ENCODE measurements at regions not wholly inside any gene's neighbourhood (a gene's known extent, or its start where the extent isn't known, plus 50 kb on each side); places are given as distances from the start of the nearest gene placed in this dataset.

DNA sequence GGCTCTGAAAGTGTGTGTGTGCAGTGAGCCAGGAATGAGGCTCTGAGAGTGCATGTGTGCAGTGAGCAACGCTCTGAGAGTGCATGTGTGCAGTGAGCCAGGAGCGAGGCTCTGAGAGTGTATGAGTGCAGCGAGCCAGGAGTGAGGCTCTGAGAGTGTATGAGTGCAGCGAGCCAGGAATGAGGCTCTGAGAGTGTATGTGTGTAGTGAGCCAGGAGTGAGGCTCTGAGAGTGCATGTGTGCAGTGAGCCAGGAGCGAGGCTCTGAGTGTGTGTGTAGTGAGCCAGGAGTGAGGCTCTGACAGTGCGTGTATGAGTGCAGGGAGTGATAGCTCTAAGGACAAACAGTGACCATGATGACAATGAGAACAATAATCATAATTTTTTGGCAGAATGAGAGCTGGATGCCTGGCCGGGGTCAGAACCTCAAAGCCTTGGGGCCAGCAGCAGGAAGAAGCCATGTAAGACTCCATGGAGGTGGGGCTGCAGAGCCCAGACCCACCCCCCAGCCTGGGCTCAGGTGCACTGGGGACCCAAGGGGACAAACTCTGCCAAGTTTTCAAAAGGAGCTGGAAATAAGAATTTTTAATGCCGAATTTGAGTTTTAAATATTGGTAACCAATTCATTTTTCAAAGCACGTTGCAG is 85.7 kb upstream of the PRR20G start:
- CTCF ChIA-PET, result interaction anchor here (0.8 to 1.9 kb wide), 11 partner anchors 11 to 695 kb away, joined by 3 to 16 read pairs (median 4); no protein-coding TSS in a partner anchor
- RAD21 ChIA-PET (ENCODE audit: low non-redundant PET in 1 of 2, low total read pairs in 2 of 2, uncharacterized antibody in 2 of 2, unreplicated experiment in 2 of 2), result interaction anchor here (1.3 to 1.6 kb wide), 2 partner anchors 82 kb away, joined by 4 to 8 read pairs; no protein-coding TSS in a partner anchor
- H3K9ac ChIP-seq (ENCODE audit: low read length), result no peak overlapping the region
- TF ChIP-seq YY1 (IDR thresholded peaks at IDR 0.05; ENCODE audit: extremely low read depth, insufficient replicate concordance, low read depth, low read length) (no peak), CBX3 (IDR thresholded peaks at IDR 0.05; ENCODE audit: low read depth) (no peak), REST (IDR thresholded peaks at IDR 0.05; ENCODE audit: low read depth) (no peak), JUND (IDR thresholded peaks at IDR 0.05) (no peak)
- H3K9me2 ChIP-seq (ENCODE audit: insufficient read depth), result no peaks in the 10 kb centered on the region
- no peak overlapping the region for H2AFZ ChIP-seq (ENCODE audit: low read depth, low read length, poor library complexity, severe bottlenecking)
- intact Hi-C loops (cut with micrococcal nuclease), result loop anchor here (1.0 to 10.0 kb wide), 2 partner anchors 82 to 171 kb away; no protein-coding TSS in a partner anchor
- ATAC-seq (peak; percentile 21; the same call in 1 of the 2 replicates), DNase-seq (ENCODE audit: low read depth, low spot score) (no peak)
- POLR2A ChIA-PET, result no interaction called here
- no peaks in the 10 kb centered on the region for H3K36me3 ChIP-seq (ENCODE audit: control insufficient read depth in 1 of 2, insufficient read depth in 2 of 2, low read length in 2 of 2)
- H3K79me2 ChIP-seq (ENCODE audit: insufficient read depth, low read length), result no peaks in the 10 kb centered on the region
- H3K4me3 ChIP-seq (replicated peaks in 1 of 2; ENCODE audit: low read depth in 1 of 2, low read length in 2 of 2), result no peak overlapping the region
- no peak overlapping the region for H3K27ac ChIP-seq (ENCODE audit: low read depth, low read length)
- no peaks in the 10 kb centered on the region for H3K4me1 ChIP-seq (ENCODE audit: control insufficient read depth in 1 of 2, insufficient read depth in 2 of 2, low read length in 2 of 2)
- peaks cover 5% of the 10 kb centered on the region; the same call in 1 of the 2 replicates for H3K27me3 ChIP-seq (ENCODE audit: insufficient read depth, low read length)
- H4K20me1 ChIP-seq (ENCODE audit: insufficient read depth), result no peaks in the 10 kb centered on the region
- H3K4me2 ChIP-seq (ENCODE audit: low read length), result no peak overlapping the region
- no peaks in the 10 kb centered on the region for H3K9me3 ChIP-seq (ENCODE audit: control insufficient read depth in 1 of 2, insufficient read depth in 1 of 2, low read depth in 1 of 2, low read length in 2 of 2)
- BruUV-seq (replicated peaks), result no TSS peak

GRCh38 chr3:127371846-127372245 is 84.0 kb upstream of the PRR20G start:
- intact Hi-C loops (cut with micrococcal nuclease), result loop anchor here (10.0 kb wide), 1 partner anchor 173 kb away; no protein-coding TSS in a partner anchor
- RAD21 ChIA-PET (ENCODE audit: low non-redundant PET in 1 of 2, low total read pairs in 2 of 2, uncharacterized antibody in 2 of 2, unreplicated experiment in 2 of 2), result no interaction called here

More at GRCh38 chr3:127371846-127372245, 84.0 kb upstream of the PRR20G start:
- Histone ChIP-seq H3K27ac (ENCODE audit: low read depth, low read length) (no peak overlapping the region), H3K4me2 (ENCODE audit: low read length) (no peak overlapping the region), H3K4me3 (replicated peaks in 1 of 2; ENCODE audit: low read depth in 1 of 2, low read length in 2 of 2) (no peak overlapping the region), H3K9me3 (ENCODE audit: control insufficient read depth in 1 of 2, insufficient read depth in 1 of 2, low read depth in 1 of 2, low read length in 2 of 2) (no peaks in the 10 kb centered on the region), H3K4me1 (ENCODE audit: control insufficient read depth in 1 of 2, insufficient read depth in 2 of 2, low read length in 2 of 2) (no peaks in the 10 kb centered on the region), H3K27me3 (ENCODE audit: insufficient read depth, low read length) (peaks cover 5% of the 10 kb centered on the region; the same call in 1 of the 2 replicates), H4K20me1 (ENCODE audit: insufficient read depth) (no peaks in the 10 kb centered on the region), H3K9ac (ENCODE audit: low read length) (no peak overlapping the region), H3K79me2 (ENCODE audit: insufficient read depth, low read length) (no peaks in the 10 kb centered on the region), H3K36me3 (ENCODE audit: control insufficient read depth in 1 of 2, insufficient read depth in 2 of 2, low read length in 2 of 2) (no peaks in the 10 kb centered on the region), H3K9me2 (ENCODE audit: insufficient read depth) (no peaks in the 10 kb centered on the region), H2AFZ (ENCODE audit: low read depth, low read length, poor library complexity, severe bottlenecking) (no peak overlapping the region)
- ChIA-PET POLR2A (no interaction called here), CTCF (no interaction called here)
- ATAC-seq, result no peak
- no TSS peak for BruUV-seq (replicated peaks)
- TF ChIP-seq EGR1 (IDR thresholded peaks at IDR 0.05; ENCODE audit: low read depth) (no peak), POLR2A (IDR thresholded peaks at IDR 0.05; ENCODE audit: borderline replicate concordance, extremely low read depth, insufficient read depth, insufficient read length) (no peak), SRF (IDR thresholded peaks at IDR 0.05; ENCODE audit: low read depth) (no peak), TCF7L2 (IDR thresholded peaks at IDR 0.05; ENCODE audit: borderline replicate concordance, extremely low read depth, insufficient read depth, insufficient read length) (no peak), REST (IDR thresholded peaks at IDR 0.05; ENCODE audit: low read depth) (no peak)
- TF ChIP-seq, protein P1, sequence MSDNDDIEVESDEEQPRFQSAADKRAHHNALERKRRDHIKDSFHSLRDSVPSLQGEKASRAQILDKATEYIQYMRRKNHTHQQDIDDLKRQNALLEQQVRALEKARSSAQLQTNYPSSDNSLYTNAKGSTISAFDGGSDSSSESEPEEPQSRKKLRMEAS (IDR thresholded peaks at IDR 0.05), result no peak
- TF ChIP-seq, protein P2, sequence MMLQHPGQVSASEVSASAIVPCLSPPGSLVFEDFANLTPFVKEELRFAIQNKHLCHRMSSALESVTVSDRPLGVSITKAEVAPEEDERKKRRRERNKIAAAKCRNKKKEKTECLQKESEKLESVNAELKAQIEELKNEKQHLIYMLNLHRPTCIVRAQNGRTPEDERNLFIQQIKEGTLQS (IDR thresholded peaks at IDR 0.05), result no peak
- DNase-seq (ENCODE audit: low read depth, low spot score), result no peak

Measured in HCT116 (cell line).